HEK293 (cell line): ENCODE measurements at regions not wholly inside any gene's neighbourhood (a gene's known extent, or its start where the extent isn't known, plus 50 kb on each side); places are given as distances from the start of the nearest gene placed in this dataset.

Source experiments
- CTCF ChIP-seq: fragments of 450-650 bp; formaldehyde crosslinking; IDR thresholded peaks from 2 replicates; pipeline ENCODE4 v1.5.1; 2016; ENCODE audit warnings: missing biosample characterization, missing genetic modification characterization
- GLI4 ChIP-seq: fragments of 450-650 bp; formaldehyde crosslinking; IDR thresholded peaks from 2 replicates; pipeline ENCODE4 v1.5.1; 2016; ENCODE audit warnings: missing biosample characterization, missing genetic modification characterization
- GLIS1 ChIP-seq: fragments of 450-650 bp; formaldehyde crosslinking; IDR thresholded peaks from 2 replicates; pipeline ENCODE4 v1.5.1; 2016; ENCODE audit warnings: missing biosample characterization, missing genetic modification characterization
- KLF10 ChIP-seq: fragments of 450-650 bp; IDR thresholded peaks from 2 replicates; pipeline ENCODE4 v1.5.1; 2018; ENCODE audit warnings: missing biosample characterization, mild to moderate bottlenecking, missing genetic modification characterization
- RBAK ChIP-seq: fragments of 450-650 bp; formaldehyde crosslinking; IDR thresholded peaks from 2 replicates; pipeline ENCODE4 v1.5.1; 2016; ENCODE audit warnings: missing biosample characterization, missing genetic modification characterization
- REST ChIP-seq: fragments of 450-650 bp; formaldehyde crosslinking; IDR thresholded peaks from 2 replicates; pipeline ENCODE4 v1.5.1; 2016; ENCODE audit warnings: missing biosample characterization, missing genetic modification characterization
- TCF7L2 ChIP-seq: IDR thresholded peaks from 2 replicates; pipeline ENCODE4 v1.6.1; 2011; ENCODE audit warnings: low read depth, mild to moderate bottlenecking, inconsistent platforms, low read length, moderate library complexity, borderline replicate concordance
- WT1 ChIP-seq: fragments of 450-650 bp; formaldehyde crosslinking; IDR thresholded peaks from 2 replicates; pipeline ENCODE4 v1.5.1; 2016; ENCODE audit warnings: missing biosample characterization, missing genetic modification characterization
- ZBTB20 ChIP-seq: fragments of 450-650 bp; formaldehyde crosslinking; IDR thresholded peaks from 2 replicates; pipeline ENCODE4 v1.5.1; 2016; ENCODE audit warnings: missing biosample characterization, missing genetic modification characterization
- ZNF394 ChIP-seq: fragments of 450-650 bp; formaldehyde crosslinking; IDR thresholded peaks from 2 replicates; pipeline ENCODE4 v1.5.1; 2016; ENCODE audit warnings: missing biosample characterization, missing genetic modification characterization, mild to moderate bottlenecking, moderate library complexity, borderline replicate concordance
- ZNF416 ChIP-seq: fragments of 450-650 bp; formaldehyde crosslinking; IDR thresholded peaks from 2 replicates; pipeline ENCODE4 v1.5.1; 2016; ENCODE audit warnings: missing biosample characterization, missing genetic modification characterization
- ZNF518A ChIP-seq: fragments of 450-650 bp; formaldehyde crosslinking; conservative IDR thresholded peaks from 2 replicates; pipeline ENCODE4 v1.5.1; 2016; ENCODE audit warnings: low read depth, missing biosample characterization, missing genetic modification characterization
- ZNF645 ChIP-seq: fragments of 450-650 bp; formaldehyde crosslinking; IDR thresholded peaks from 2 replicates; pipeline ENCODE4; 2016; ENCODE audit warnings: missing biosample characterization, missing genetic modification characterization
- ZNF747 ChIP-seq: fragments of 450-650 bp; formaldehyde crosslinking; IDR thresholded peaks from 2 replicates; pipeline ENCODE4 v1.5.1; 2016; ENCODE audit warnings: missing biosample characterization, missing genetic modification characterization

- TF ChIP-seq ZBTB20 (tag by site-specific recombination): no peak
- TF ChIP-seq CTCF (tag by site-specific recombination): no peak
- no peak for TF ChIP-seq ZNF518A (tag by site-specific recombination)
- TF ChIP-seq RBAK (tag by site-specific recombination): no peak
- no peak for TF ChIP-seq TCF7L2
- TF ChIP-seq ZNF747: no peak
- TF ChIP-seq GLI4 (tag by site-specific recombination): no peak
- no peak for TF ChIP-seq KLF10 (tag by site-specific recombination)
- TF ChIP-seq ZNF416 (tag by site-specific recombination): no peak
- TF ChIP-seq GLIS1 (tag by site-specific recombination): no peak
- no peak for TF ChIP-seq REST (tag by site-specific recombination)
- TF ChIP-seq ZNF645 (tag by site-specific recombination): no peak
- no peak for TF ChIP-seq WT1 (tag by site-specific recombination)
- no peak for TF ChIP-seq ZNF394
These were observed 275.8 kb upstream of the GPC6 start for GRCh38 chr13:92950771-92951170.
